ENCODE measurements at regions not wholly inside any gene's neighbourhood (a gene's known extent, or its start where the extent isn't known, plus 50 kb on each side); places are given as distances from the start of the nearest gene placed in this dataset.

DNA sequence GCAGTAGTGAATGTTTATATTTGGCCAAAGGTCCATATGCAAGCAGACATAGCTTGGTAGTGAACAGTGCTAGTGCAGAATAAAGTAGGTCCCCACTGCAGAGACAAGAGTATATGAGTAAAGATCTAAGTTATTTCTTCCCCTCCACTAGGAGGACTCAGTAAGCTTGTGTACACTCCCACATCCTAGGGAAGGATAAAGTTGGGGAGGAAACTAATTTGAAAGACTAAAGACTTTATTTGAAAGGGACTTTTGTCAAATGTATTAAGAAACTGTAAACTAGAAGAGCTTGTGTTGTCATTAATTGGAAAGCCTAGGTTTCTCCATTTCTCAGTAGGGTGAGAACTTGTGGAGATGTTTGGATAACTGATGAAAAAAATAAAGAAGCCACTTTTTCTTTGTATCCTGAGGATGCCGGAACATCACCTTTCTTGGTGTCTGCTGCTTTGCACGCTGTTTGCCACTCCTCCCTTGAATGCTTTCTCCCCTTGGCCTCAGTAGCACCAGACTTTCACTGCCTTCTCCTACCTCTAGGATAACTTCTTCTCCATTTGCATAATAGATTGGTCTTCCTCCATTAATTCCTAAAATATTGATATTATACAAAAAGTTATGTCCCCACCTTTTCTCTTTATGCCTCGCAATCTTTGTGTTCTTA, 329.0 kb downstream of the PARP8 start:
- TF ChIP-seq CTCF (IDR thresholded peaks at IDR 0.05; ENCODE audit: poor library complexity), result no peak
- TF ChIP-seq EZH2 (IDR thresholded peaks at IDR 0.05; ENCODE audit: borderline replicate concordance), result no peak

Data from hepatocyte (in vitro differentiated cells).